ENCODE measurements at regions not wholly inside any gene's neighbourhood (a gene's known extent, or its start where the extent isn't known, plus 50 kb on each side); places are given as distances from the start of the nearest gene placed in this dataset.

DNA sequence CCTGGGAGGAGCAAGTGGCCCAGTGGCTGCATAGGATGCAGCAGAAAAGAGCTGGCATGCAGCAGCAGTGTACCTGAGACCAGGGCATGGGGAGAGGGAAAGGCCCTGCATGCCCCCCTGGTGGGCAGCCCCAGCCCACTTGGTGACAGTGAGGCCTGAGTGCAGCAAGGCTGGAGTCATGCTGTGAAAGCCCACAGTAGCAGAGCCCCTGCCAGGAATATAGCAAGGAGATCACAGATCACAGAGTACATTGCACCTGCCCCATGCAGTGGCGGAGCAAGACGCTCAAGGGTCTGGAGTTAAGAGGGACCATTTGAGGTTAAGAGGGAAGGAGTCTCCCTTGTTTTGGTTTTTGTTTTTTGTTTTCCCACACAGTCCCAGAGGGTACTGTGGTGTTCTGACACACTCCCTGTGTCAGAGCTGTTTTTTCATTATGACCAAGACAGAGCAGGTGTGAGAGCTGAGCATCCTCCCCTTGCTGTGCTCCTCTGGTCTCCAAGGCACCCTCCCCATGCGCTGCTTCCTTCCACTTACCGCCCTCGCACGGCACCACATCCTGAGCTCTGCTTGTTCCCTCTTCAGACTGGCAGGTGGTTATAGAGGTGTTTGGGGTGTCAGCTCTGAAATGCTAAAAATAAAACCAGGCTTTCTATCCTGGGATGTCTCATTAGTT, 85.0 kb upstream of the UBL3 start:
- Histone ChIP-seq H3K27me3 (ENCODE audit: control insufficient read depth, insufficient read depth, low read length) (peaks cover 28% of the 10 kb centered on the region), H3K9me3 (ENCODE audit: control insufficient read depth, insufficient read depth, low read length) (no peaks in the 10 kb centered on the region; the same call in 1 of the 2 replicates), H3K4me3 (ENCODE audit: low read depth, low read length) (no peak overlapping the region), H3K27ac (ENCODE audit: low read depth, low read length) (no peak overlapping the region)
- no peak for DNase-seq (ENCODE audit: low read depth, low spot score)
- POLR2A ChIA-PET, result no interaction called here
- TF ChIP-seq, protein P1, sequence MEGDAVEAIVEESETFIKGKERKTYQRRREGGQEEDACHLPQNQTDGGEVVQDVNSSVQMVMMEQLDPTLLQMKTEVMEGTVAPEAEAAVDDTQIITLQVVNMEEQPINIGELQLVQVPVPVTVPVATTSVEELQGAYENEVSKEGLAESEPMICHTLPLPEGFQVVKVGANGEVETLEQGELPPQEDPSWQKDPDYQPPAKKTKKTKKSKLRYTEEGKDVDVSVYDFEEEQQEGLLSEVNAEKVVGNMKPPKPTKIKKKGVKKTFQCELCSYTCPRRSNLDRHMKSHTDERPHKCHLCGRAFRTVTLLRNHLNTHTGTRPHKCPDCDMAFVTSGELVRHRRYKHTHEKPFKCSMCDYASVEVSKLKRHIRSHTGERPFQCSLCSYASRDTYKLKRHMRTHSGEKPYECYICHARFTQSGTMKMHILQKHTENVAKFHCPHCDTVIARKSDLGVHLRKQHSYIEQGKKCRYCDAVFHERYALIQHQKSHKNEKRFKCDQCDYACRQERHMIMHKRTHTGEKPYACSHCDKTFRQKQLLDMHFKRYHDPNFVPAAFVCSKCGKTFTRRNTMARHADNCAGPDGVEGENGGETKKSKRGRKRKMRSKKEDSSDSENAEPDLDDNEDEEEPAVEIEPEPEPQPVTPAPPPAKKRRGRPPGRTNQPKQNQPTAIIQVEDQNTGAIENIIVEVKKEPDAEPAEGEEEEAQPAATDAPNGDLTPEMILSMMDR (IDR thresholded peaks at IDR 0.05; ENCODE audit: low read depth, low read length), result no peak
- CTCF ChIA-PET, result interaction anchor here (1.3 to 2.5 kb wide), 2 partner anchors 12 to 177 kb away, joined by 4 to 17 read pairs; no protein-coding TSS in a partner anchor

DNA sequence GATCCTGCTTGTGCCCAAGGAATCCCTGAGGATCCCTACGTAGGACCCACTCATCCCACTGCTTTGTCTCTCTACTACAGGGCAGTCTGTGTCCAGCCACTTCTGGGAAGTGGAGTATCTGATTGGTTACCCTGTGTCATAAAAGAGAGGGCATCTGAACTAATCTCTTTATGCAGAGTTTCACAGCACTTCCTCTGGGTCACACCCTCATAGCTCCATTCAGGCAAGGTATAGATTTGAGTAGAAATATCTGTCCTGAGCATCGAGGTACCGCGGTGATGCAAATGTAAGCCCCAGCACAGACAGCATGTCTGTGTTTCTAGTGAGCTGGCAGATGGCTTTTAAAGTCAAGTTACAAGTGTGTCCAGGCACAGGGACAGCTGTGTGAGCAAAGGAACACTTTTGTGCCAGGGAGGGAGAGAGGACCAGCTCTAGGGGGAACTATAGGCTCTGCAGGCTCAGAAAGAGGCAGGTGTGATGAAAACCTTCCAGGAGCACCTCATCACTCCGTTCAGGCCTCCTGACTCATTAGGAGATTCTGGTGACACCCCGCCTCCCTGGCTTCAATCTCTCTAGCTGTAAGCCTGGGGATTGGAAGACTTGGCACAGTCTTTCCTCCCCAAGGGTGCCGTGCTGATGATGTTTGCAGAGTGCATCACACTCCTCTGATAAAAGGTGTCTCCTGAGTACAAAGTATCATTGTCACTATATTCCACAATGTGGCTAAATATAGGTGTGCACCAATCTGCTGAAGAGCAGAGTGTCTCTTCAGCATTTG, 84.3 kb upstream of the UBL3 start:
- ChIA-PET CTCF (interaction anchor here (1.2 kb wide), 1 partner anchor 11 kb away, joined by 8 read pairs; no protein-coding TSS in a partner anchor), POLR2A (no interaction called here)
- no peak overlapping the region for H3K27ac ChIP-seq (ENCODE audit: low read depth, low read length)
- peaks cover 27% of the 10 kb centered on the region for H3K27me3 ChIP-seq (ENCODE audit: control insufficient read depth, insufficient read depth, low read length)
- H3K9me3 ChIP-seq (ENCODE audit: control insufficient read depth, insufficient read depth, low read length), result no peaks in the 10 kb centered on the region; the same call in 1 of the 2 replicates
- DNase-seq (ENCODE audit: low read depth, low spot score), result no peak
- H3K4me3 ChIP-seq (ENCODE audit: low read depth, low read length), result no peak overlapping the region
- TF ChIP-seq, protein P1 (IDR thresholded peaks at IDR 0.05; ENCODE audit: low read depth, low read length), result no peak

DNA sequence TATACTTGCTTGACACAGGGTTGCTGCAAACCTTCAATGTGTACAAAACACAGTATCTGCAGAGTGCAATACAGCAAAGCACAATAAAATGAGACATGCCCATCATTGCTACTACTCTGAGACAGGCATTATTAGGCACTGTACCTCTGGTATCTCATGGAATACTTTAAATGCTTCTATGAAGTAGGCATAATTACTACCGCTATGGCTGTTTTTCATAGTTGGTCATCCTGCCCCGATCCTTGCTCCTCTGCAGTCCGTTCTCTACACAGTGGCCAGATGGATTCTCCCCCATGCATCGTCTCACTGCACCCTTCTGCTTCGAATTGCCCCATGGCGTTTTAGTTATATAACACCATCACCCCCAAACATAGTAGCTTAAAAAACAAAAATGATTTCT, 83.0 kb upstream of the UBL3 start:
- DNase-seq (ENCODE audit: low read depth, low spot score), result no peak
- Histone ChIP-seq H3K9me3 (ENCODE audit: control insufficient read depth, insufficient read depth, low read length) (no peaks in the 10 kb centered on the region; the same call in 1 of the 2 replicates), H3K27me3 (ENCODE audit: control insufficient read depth, insufficient read depth, low read length) (peaks cover 22% of the 10 kb centered on the region), H3K27ac (ENCODE audit: low read depth, low read length) (no peak overlapping the region), H3K4me3 (ENCODE audit: low read depth, low read length) (no peak overlapping the region)
- POLR2A ChIA-PET, result no interaction called here
- CTCF ChIA-PET, result interaction anchor here (0.9 to 1.2 kb wide), 2 partner anchors 9 to 10 kb away, joined by 3 to 8 read pairs; no protein-coding TSS in a partner anchor
- TF ChIP-seq, protein P1 (IDR thresholded peaks at IDR 0.05; ENCODE audit: low read depth, low read length), result no peak

DNA sequence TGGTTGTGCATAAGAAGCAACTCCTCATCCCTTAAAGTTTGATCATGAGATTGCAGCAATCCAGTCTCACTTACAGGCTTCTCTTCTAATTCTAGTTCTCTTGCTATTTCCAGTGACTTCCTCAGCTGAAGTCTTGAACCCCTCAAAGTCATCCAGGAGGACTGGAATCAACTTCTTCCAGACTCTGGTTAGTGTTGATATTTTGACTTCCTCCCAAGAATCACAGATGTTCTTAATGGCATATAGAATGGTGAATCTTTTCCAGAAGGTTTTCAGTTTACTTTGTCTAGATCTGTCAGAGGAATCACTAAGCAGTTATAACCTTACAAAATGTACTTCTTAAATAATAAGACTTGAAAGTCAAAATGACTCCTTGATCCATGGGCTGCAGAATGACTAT, 81.3 kb upstream of the UBL3 start:
- Histone ChIP-seq H3K27me3 (ENCODE audit: control insufficient read depth, insufficient read depth, low read length) (peaks cover 16% of the 10 kb centered on the region), H3K9me3 (ENCODE audit: control insufficient read depth, insufficient read depth, low read length) (no peaks in the 10 kb centered on the region), H3K4me3 (ENCODE audit: low read depth, low read length) (no peak overlapping the region), H3K27ac (ENCODE audit: low read depth, low read length) (no peak overlapping the region)
- ChIA-PET POLR2A (no interaction called here), CTCF (interaction anchor here (0.6 kb wide), 1 partner anchor 1113 kb away, joined by 3 read pairs; no protein-coding TSS in a partner anchor)
- no peak for DNase-seq (ENCODE audit: low read depth, low spot score)
- TF ChIP-seq, protein P1 (IDR thresholded peaks at IDR 0.05; ENCODE audit: low read depth, low read length), result no peak

Data from AG04450 (cell line).